Fibroblast of pulmonary artery (primary cell): ENCODE measurements at regions not wholly inside any gene's neighbourhood (a gene's known extent, or its start where the extent isn't known, plus 50 kb on each side); places are given as distances from the start of the nearest gene placed in this dataset.

Experiments used
- DNase-seq: peaks from one replicate; pipeline ENCODE4 v3.0.0-alpha.2; 2010; ENCODE audit warnings: low read depth
- H3K4me3 ChIP-seq: replicated peaks from 2 replicates; pipeline ENCODE4 v1.5.1; 2011; ENCODE audit warnings: low read depth, mild to moderate bottlenecking, control low read depth, low read length, moderate library complexity
- TF ChIP-seq, protein P1 (sequence below): IDR thresholded peaks from 2 replicates; pipeline ENCODE4 v1.5.1; 2011; ENCODE audit warnings: mild to moderate bottlenecking, control low read depth, low read length, inconsistent platforms; ENCODE audit errors: missing control alignments

DNA sequence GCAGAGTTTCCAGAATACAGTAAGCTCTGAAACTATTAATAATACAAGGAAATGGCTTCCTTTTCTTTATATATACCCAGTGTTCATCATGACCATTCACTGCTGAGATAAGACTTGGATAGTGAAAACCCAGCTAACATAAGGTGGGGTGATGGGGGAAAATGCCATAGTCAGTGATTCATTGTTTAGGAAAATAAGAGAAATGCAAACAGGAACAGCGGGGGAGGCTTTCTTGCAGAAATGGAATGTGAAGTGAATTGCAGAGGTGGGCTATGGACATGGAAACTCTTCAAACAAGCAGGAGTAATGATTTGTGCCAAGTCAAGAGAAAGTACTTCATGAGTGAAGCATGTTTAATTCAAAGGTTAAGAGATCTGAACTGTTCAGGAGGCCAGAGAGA, 519.4 kb downstream of the TDRD15 start:
- TF ChIP-seq, protein P1, sequence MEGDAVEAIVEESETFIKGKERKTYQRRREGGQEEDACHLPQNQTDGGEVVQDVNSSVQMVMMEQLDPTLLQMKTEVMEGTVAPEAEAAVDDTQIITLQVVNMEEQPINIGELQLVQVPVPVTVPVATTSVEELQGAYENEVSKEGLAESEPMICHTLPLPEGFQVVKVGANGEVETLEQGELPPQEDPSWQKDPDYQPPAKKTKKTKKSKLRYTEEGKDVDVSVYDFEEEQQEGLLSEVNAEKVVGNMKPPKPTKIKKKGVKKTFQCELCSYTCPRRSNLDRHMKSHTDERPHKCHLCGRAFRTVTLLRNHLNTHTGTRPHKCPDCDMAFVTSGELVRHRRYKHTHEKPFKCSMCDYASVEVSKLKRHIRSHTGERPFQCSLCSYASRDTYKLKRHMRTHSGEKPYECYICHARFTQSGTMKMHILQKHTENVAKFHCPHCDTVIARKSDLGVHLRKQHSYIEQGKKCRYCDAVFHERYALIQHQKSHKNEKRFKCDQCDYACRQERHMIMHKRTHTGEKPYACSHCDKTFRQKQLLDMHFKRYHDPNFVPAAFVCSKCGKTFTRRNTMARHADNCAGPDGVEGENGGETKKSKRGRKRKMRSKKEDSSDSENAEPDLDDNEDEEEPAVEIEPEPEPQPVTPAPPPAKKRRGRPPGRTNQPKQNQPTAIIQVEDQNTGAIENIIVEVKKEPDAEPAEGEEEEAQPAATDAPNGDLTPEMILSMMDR = no peak
- peak; percentile 0 for DNase-seq
- no peak overlapping the region for H3K4me3 ChIP-seq

DNA sequence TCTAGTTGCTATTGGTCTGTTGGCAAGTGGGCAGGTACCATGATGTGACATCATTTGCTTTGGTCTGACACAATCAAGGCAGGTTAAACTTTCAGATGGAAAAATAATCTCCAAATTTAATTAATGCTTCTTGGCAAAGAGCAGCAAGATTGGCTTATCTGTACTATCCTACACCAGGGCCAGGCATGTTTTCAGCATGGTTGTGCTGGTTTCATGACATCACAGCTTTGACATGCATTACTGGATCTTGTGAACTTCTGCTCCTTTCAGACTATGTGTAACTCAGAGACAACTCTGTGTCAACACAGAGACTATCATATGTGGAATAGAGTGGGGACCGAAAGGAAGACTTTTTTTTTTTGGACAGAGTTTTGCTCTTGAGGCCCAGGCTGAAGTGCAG, 520.5 kb downstream of the TDRD15 start:
- DNase-seq = no peak
- H3K4me3 ChIP-seq = no peak overlapping the region
- TF ChIP-seq, protein P1 = no peak

DNA sequence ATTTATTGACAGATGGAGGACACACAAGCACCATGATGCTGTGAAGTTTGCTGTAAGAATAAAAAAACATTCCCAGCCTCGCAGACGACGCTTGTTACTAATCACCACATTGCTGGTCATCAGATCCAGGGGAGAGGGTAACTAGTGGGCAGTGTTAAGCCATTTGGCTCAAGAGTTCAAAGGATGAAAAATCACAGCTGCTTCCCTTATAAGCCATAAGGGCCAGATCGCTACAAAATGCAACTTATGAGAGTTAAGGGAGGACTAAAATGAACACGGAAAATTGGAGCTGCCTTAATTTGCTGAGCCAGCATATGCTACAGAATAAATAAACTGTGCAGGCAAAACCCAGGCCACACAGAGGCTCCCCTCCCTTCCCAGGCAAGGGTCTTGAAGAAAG, 522.6 kb downstream of the TDRD15 start:
- TF ChIP-seq, protein P1 = no peak
- H3K4me3 ChIP-seq = no peak overlapping the region
- DNase-seq = no peak

DNA sequence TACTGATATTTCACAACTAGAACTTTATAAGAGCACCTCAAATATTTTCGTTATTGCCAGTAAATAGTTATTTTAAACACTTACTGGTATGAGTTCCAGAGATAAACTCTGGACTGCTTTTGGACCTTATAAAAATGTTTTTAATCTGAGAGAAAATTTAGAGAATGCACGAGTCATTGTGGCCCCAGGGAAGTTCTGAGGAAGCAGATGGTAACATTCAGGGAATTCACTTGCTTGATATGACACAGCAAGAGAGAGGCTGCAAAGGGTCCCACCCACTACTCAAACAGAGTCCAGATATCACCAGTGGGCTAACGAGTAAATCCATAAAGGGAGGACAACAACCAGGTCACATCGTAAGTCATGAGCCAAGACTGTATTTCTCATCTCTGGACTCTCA, 526.8 kb downstream of the TDRD15 start:
- no peak overlapping the region for H3K4me3 ChIP-seq
- TF ChIP-seq, protein P1 = no peak
- DNase-seq = no peak

DNA sequence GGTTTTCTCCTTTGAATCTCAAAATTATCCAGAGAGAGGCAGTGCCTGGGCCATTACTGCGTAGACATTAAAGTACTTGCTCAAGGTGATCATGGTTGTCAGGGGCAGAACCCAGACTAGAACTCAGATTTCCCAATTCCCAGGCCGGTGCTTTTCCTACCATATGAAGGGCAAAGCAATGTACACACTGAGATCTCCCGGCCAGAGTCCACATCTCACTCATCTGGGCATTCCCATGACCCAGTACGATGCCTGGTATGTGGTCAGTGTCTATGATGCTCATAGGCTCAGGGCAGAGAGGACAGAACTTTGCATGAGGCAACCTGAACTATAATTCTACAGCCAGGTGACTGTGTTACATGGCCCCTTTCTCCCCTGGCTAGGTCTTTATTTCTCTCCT, 531.4 kb downstream of the TDRD15 start:
- H3K4me3 ChIP-seq = no peak overlapping the region
- TF ChIP-seq, protein P1 = no peak
- DNase-seq = no peak

DNA sequence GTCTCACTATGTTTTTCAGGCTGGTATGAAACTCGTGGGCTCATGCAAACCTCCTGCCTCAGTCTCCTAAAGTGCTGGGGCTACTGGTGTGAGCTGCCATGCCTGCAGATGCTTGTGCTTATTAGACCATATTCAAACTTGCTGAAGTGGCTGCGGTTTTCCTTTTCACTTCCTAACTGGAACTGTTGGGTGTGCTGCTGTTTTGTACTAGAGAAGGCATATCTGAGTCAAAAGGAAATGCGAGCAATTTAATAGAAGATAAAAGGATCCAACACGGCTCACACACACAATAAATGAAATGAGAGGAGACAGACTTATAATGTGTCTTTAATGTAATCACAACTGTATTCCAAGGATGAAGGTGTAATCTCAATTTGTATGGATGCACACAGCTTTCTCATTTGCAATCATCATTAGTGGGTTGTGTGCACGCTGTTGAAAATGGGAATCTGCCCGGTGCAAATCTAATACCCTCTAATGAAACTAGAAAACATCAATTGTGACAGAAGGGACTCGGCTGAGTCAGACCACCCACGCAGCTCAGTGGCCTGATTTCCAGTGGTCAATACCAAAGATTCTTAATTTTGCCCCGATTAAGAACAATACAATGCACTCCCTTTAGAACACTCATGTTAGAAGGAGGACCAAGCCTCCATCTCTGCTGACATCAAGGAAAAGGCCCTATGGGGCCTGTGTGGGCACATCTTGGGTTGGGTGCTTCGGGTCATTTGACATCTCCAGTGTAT, 532.7 kb downstream of the TDRD15 start:
- H3K4me3 ChIP-seq = no peak overlapping the region
- DNase-seq = no peak
- TF ChIP-seq, protein P1 = no peak

DNA sequence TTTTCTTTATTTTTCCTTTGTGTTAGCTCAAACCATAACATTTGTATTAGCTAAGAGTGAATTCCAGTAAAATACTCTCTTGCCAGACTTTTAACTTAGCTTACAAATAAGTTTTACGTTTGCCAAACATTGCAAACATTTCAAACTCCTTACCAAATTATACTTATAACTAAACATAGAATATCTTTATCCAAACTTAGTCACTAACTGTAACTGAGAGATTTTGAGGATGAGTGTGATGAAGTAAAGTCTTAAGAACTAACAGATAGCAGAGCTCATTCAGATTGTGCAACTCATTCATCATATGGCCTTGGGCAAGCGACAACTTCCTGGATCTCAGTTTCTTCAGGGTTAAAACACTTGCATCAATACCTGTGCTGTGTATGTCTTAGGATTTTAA, 533.7 kb downstream of the TDRD15 start:
- no peak overlapping the region for H3K4me3 ChIP-seq
- TF ChIP-seq, protein P1 = no peak
- DNase-seq = no peak
